ENCODE measurements at regions not wholly inside any gene's neighbourhood (a gene's known extent, or its start where the extent isn't known, plus 50 kb on each side); places are given as distances from the start of the nearest gene placed in this dataset.

- no peak for TF ChIP-seq CTCF (IDR thresholded peaks at IDR 0.05; ENCODE audit: low read depth, low read length)
- DNase-seq (ENCODE audit: low read depth, low spot score): no peak
- in situ Hi-C loops (cut with HindIII; ENCODE audit: low sequenced_read_pairs): no loop called here
- H3K4me3 ChIP-seq (ENCODE audit: low read depth, low read length): no peak overlapping the region
Observed at GRCh38 chr4:33421887-33422286, 2701.7 kb downstream of the PCDH7 start.

- H3K4me3 ChIP-seq (ENCODE audit: low read depth, low read length): no peak overlapping the region
- no peak for DNase-seq (ENCODE audit: low read depth, low spot score)
- in situ Hi-C loops (cut with HindIII; ENCODE audit: low sequenced_read_pairs): no loop called here
- TF ChIP-seq CTCF (IDR thresholded peaks at IDR 0.05; ENCODE audit: low read depth, low read length): no peak
Observed at GRCh38 chr4:33422656-33423055, 2702.5 kb downstream of the PCDH7 start.

GRCh38 chr4:33425936-33426335 lies 2705.8 kb downstream of the PCDH7 start:
- no peak overlapping the region for H3K4me3 ChIP-seq (ENCODE audit: low read depth, low read length)
- in situ Hi-C loops (cut with HindIII; ENCODE audit: low sequenced_read_pairs): no loop called here
- TF ChIP-seq CTCF (IDR thresholded peaks at IDR 0.05; ENCODE audit: low read depth, low read length): no peak
- no peak for DNase-seq (ENCODE audit: low read depth, low spot score)

GRCh38 chr4:33427676-33428075 lies 2707.5 kb downstream of the PCDH7 start:
- no peak for TF ChIP-seq CTCF (IDR thresholded peaks at IDR 0.05; ENCODE audit: low read depth, low read length)

GRCh38 chr4:33429971-33430370 lies 2709.8 kb downstream of the PCDH7 start:
- in situ Hi-C loops (cut with HindIII; ENCODE audit: low sequenced_read_pairs): no loop called here
- TF ChIP-seq CTCF (IDR thresholded peaks at IDR 0.05; ENCODE audit: low read depth, low read length): no peak
- DNase-seq (ENCODE audit: low read depth, low spot score): no peak
- no peak overlapping the region for H3K4me3 ChIP-seq (ENCODE audit: low read depth, low read length)

More at GRCh38 chr4:33427676-33428075, 2707.5 kb downstream of the PCDH7 start:
- no peak overlapping the region for H3K4me3 ChIP-seq (ENCODE audit: low read depth, low read length)
- DNase-seq (ENCODE audit: low read depth, low spot score): no peak
- in situ Hi-C loops (cut with HindIII; ENCODE audit: low sequenced_read_pairs): no loop called here

GRCh38 chr4:33437406-33437805 lies 2717.2 kb downstream of the PCDH7 start:
- H3K4me3 ChIP-seq (ENCODE audit: low read depth, low read length): no peak overlapping the region
- in situ Hi-C loops (cut with HindIII; ENCODE audit: low sequenced_read_pairs): no loop called here
- DNase-seq (ENCODE audit: low read depth, low spot score): no peak
- TF ChIP-seq CTCF (IDR thresholded peaks at IDR 0.05; ENCODE audit: low read depth, low read length): no peak

- in situ Hi-C loops (cut with HindIII; ENCODE audit: low sequenced_read_pairs): no loop called here
- TF ChIP-seq CTCF (IDR thresholded peaks at IDR 0.05; ENCODE audit: low read depth, low read length): no peak
Observed at GRCh38 chr4:33446953-33447352, 2726.8 kb downstream of the PCDH7 start.

More at GRCh38 chr4:33446953-33447352, 2726.8 kb downstream of the PCDH7 start:
- no peak overlapping the region for H3K4me3 ChIP-seq (ENCODE audit: low read depth, low read length)
- DNase-seq (ENCODE audit: low read depth, low spot score): no peak

All from astrocyte of the spinal cord (primary cell).